ENCODE measurements at regions not wholly inside any gene's neighbourhood (a gene's known extent, or its start where the extent isn't known, plus 50 kb on each side); places are given as distances from the start of the nearest gene placed in this dataset.
"Not testable (repeated sequence)": the region's sequence is repeated elsewhere in the genome, so short reads cannot be mapped to it uniquely, and the experiment has no call there.

GRCh38 chrY:19644889-19645638 is 99.5 kb downstream of the KDM5D start:
- no peak for DNase-seq (ENCODE audit: extremely low read depth, low read depth)

- DNase-seq (ENCODE audit: extremely low read depth, low read depth) = no peak
These were observed 106.7 kb downstream of the KDM5D start for GRCh38 chrY:19637651-19638347.

GRCh38 chrY:19628926-19629325 is 115.6 kb downstream of the KDM5D start:
- no peak for DNase-seq (ENCODE audit: extremely low read depth, low read depth)

- no peak for DNase-seq (ENCODE audit: extremely low read depth, low read depth)
These were observed 122.1 kb downstream of the KDM5D start for GRCh38 chrY:19622392-19622791.

GRCh38 chrY:19621756-19622155 is 122.8 kb downstream of the KDM5D start:
- DNase-seq (ENCODE audit: extremely low read depth, low read depth) = peak; percentile 18

- no peak for DNase-seq (ENCODE audit: extremely low read depth, low read depth)
These were observed 143.4 kb downstream of the KDM5D start for GRCh38 chrY:19601113-19601512.

GRCh38 chrY:19600711-19601110 is 143.8 kb downstream of the KDM5D start:
- no peak for DNase-seq (ENCODE audit: extremely low read depth, low read depth)

GRCh38 chrY:19590235-19590634 is 154.3 kb downstream of the KDM5D start:
- no peak for DNase-seq (ENCODE audit: extremely low read depth, low read depth)

GRCh38 chrY:19589664-19590063 is 154.9 kb downstream of the KDM5D start:
- DNase-seq (ENCODE audit: extremely low read depth, low read depth) = no peak

GRCh38 chrY:19587311-19587710 is 157.2 kb downstream of the KDM5D start:
- no peak for DNase-seq (ENCODE audit: extremely low read depth, low read depth)

GRCh38 chrY:19580990-19581389 is 163.5 kb downstream of the KDM5D start:
- DNase-seq (ENCODE audit: extremely low read depth, low read depth) = not testable (repeated sequence)

- no peak for DNase-seq (ENCODE audit: extremely low read depth, low read depth)
These were observed 166.1 kb downstream of the KDM5D start for GRCh38 chrY:19578281-19578874.

GRCh38 chrY:19577250-19577649 is 167.3 kb downstream of the KDM5D start:
- DNase-seq (ENCODE audit: extremely low read depth, low read depth) = no peak

- DNase-seq (ENCODE audit: extremely low read depth, low read depth) = no peak
These were observed 169.6 kb downstream of the KDM5D start for GRCh38 chrY:19574939-19575338.

- no peak for DNase-seq (ENCODE audit: extremely low read depth, low read depth)
These were observed 170.9 kb downstream of the KDM5D start for GRCh38 chrY:19573646-19574045.

- DNase-seq (ENCODE audit: extremely low read depth, low read depth) = no peak
These were observed 173.5 kb downstream of the KDM5D start for GRCh38 chrY:19570999-19571398.

- peak; percentile 32 for DNase-seq (ENCODE audit: extremely low read depth, low read depth)
These were observed 176.6 kb downstream of the KDM5D start for GRCh38 chrY:19567943-19568342.

- peak; percentile 95 for DNase-seq (ENCODE audit: extremely low read depth, low read depth)
These were observed 177.2 kb downstream of the KDM5D start for GRCh38 chrY:19567051-19567921.

GRCh38 chrY:19559161-19559560 is 185.4 kb downstream of the KDM5D start:
- DNase-seq (ENCODE audit: extremely low read depth, low read depth) = no peak

- no peak for DNase-seq (ENCODE audit: extremely low read depth, low read depth)
These were observed 194.7 kb downstream of the KDM5D start for GRCh38 chrY:19549671-19550466.
